Thyroid gland (tissue), 4 donors: ENCODE measurements at regions not wholly inside any gene's neighbourhood (a gene's known extent, or its start where the extent isn't known, plus 50 kb on each side); places are given as distances from the start of the nearest gene placed in this dataset.

Experiments used
- POLR2A ChIP-seq, 2 donors: fragments of 450-650 bp; IDR thresholded peaks; one replicate each; pipeline ENCODE4 v1.6.1; 2017; ENCODE audit warnings: antibody characterized with exemption in 2 of 2, mild to moderate bottlenecking in 2 of 2, moderate library complexity in 1 of 2
- TF ChIP-seq, protein P1 (sequence below), 6 experiments: fragments of 200-600 bp in 3 of 6; fragments of 450-650 bp in 3 of 6; sonication (generic) in 3 of 6; IDR thresholded peaks; one replicate each; pipeline ENCODE4 v1.5.1; 2016 to 2019; ENCODE audit warnings: antibody characterized with exemption in 6 of 6, mild to moderate bottlenecking in 2 of 6, inconsistent platforms in 1 of 6, moderate library complexity in 1 of 6

DNA sequence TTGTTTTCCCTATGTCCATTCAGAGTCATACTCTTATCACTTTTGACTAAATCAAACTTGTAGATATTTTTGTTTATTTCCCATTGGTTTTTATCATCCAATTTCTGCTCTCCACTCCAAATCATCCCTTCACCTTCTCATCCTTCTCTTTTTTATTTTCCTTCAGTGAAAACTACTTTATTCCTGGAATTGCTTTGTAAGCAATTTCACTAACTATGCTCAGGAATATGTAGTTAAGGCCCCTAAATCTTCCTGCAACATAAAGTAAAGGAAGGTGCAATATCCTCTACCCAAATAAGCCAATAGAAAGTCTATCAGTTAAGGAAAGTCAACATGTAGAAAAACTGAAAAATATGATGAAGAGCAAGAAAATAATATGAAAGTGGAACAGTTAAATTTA lies 308.4 kb downstream of the SEC23A start:
- TF ChIP-seq, protein P1, sequence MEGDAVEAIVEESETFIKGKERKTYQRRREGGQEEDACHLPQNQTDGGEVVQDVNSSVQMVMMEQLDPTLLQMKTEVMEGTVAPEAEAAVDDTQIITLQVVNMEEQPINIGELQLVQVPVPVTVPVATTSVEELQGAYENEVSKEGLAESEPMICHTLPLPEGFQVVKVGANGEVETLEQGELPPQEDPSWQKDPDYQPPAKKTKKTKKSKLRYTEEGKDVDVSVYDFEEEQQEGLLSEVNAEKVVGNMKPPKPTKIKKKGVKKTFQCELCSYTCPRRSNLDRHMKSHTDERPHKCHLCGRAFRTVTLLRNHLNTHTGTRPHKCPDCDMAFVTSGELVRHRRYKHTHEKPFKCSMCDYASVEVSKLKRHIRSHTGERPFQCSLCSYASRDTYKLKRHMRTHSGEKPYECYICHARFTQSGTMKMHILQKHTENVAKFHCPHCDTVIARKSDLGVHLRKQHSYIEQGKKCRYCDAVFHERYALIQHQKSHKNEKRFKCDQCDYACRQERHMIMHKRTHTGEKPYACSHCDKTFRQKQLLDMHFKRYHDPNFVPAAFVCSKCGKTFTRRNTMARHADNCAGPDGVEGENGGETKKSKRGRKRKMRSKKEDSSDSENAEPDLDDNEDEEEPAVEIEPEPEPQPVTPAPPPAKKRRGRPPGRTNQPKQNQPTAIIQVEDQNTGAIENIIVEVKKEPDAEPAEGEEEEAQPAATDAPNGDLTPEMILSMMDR (IDR thresholded peaks at IDR 0.05) = no peak
- no peak for TF ChIP-seq POLR2A (IDR thresholded peaks at IDR 0.05)
